GM10248 (cell line): ENCODE measurements at regions not wholly inside any gene's neighbourhood (a gene's known extent, or its start where the extent isn't known, plus 50 kb on each side); places are given as distances from the start of the nearest gene placed in this dataset.

Experiments
- CTCF ChIA-PET: fragments of 300-600 bp; sonication (Branson Sonifier 250); formaldehyde crosslinking; extraction: SDS; loops from one replicate; lab custom pipeline; 2021; ENCODE audit warnings: antibody characterized with exemption; lab: Yijun Ruan, JAX
- POLR2A ChIA-PET: fragments of 350-650 bp; sonication (Branson Sonifier 250); formaldehyde crosslinking; extraction: SDS; loops from one replicate; lab custom pipeline; 2020; ENCODE audit warnings: antibody characterized with exemption; lab: Yijun Ruan, JAX
- DNase-seq: peaks from one replicate; pipeline ENCODE4 v3.0.0; 2012; ENCODE audit errors: extremely low spot score
- TF ChIP-seq, protein P1 (sequence below): IDR thresholded peaks from 2 replicates; pipeline ENCODE4 v1.5.1; 2012; ENCODE audit warnings: mild to moderate bottlenecking, low read depth; ENCODE audit errors: extremely low read depth, missing control alignments, control extremely low read depth

DNA sequence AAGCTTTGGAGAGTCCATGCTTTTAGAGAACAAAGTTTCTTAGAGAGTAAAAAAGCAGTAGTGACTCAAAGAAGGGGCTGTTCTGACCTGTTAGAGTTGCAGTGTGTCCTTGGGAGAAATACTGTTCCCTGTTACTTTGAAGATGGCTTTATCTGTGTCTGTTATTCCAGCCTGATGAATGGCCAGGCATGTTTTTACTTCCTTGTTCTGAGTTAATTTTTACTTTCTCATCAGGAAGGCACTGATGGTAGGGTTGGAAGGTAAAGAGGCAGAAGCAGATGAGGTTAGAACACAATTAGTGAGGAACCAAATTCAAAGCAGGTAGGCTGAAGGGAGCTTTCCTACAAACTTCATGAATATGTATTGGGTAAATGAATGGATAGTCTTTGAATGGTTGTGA is 138.5 kb upstream of the PRKCQ start:
- ChIA-PET POLR2A (no interaction called here), CTCF (no interaction called here)
- no peak for DNase-seq
- TF ChIP-seq, protein P1, sequence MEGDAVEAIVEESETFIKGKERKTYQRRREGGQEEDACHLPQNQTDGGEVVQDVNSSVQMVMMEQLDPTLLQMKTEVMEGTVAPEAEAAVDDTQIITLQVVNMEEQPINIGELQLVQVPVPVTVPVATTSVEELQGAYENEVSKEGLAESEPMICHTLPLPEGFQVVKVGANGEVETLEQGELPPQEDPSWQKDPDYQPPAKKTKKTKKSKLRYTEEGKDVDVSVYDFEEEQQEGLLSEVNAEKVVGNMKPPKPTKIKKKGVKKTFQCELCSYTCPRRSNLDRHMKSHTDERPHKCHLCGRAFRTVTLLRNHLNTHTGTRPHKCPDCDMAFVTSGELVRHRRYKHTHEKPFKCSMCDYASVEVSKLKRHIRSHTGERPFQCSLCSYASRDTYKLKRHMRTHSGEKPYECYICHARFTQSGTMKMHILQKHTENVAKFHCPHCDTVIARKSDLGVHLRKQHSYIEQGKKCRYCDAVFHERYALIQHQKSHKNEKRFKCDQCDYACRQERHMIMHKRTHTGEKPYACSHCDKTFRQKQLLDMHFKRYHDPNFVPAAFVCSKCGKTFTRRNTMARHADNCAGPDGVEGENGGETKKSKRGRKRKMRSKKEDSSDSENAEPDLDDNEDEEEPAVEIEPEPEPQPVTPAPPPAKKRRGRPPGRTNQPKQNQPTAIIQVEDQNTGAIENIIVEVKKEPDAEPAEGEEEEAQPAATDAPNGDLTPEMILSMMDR = no peak

DNA sequence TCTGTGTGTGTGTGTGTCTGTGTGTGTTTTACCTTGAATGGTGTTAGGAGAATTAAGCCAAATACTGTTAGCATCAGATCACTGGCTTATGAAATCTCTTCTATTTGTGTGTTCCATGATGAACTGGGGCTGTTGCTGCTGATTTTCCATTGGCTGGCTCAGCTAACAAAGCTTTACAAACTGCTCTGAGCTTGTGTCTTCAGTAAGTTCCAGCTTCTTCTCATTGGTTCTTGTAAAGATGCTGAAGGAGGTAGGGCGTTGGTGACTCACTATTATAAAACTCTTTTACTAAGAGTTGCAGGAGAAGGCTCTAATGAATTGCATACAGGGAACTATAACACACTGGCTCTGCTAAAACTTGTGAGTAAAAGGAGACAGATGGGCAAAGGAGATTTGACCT is 136.4 kb upstream of the PRKCQ start:
- CTCF ChIA-PET = interaction anchor here (1.3 to 1.4 kb wide), 2 partner anchors 10 to 16 kb away, joined by 4 read pairs; no protein-coding TSS in a partner anchor

GRCh38 chr10:6713716-6714115 is 133.6 kb upstream of the PRKCQ start:
- TF ChIP-seq, protein P1 = no peak
- ChIA-PET CTCF (no interaction called here), POLR2A (no interaction called here)
- DNase-seq = no peak

More for the DNA sequence above, 136.4 kb upstream of the PRKCQ start:
- DNase-seq = no peak
- TF ChIP-seq, protein P1 = no peak
- POLR2A ChIA-PET = no interaction called here

DNA sequence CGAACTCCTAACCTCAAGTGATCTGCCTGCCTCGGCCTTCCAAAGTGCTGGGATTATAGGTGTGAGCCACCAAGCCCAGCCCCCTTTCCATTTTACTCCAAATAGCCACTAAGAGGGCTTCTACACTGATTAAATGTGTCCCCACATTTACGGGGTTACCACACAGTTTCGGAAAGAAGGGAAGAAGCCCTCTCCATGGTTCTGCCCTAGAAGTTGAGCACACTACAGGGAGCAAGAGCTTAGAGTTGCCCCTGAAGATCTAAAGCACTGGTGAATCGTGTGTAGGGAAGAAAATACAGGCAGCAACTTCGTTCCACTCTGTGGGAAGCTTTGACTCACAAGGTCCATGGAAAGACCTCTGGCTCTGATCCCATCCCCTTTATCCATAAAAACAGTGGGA is 133.0 kb upstream of the PRKCQ start:
- CTCF ChIA-PET = no interaction called here
- POLR2A ChIA-PET = no interaction called here
- TF ChIP-seq, protein P1 = no peak
- no peak for DNase-seq

DNA sequence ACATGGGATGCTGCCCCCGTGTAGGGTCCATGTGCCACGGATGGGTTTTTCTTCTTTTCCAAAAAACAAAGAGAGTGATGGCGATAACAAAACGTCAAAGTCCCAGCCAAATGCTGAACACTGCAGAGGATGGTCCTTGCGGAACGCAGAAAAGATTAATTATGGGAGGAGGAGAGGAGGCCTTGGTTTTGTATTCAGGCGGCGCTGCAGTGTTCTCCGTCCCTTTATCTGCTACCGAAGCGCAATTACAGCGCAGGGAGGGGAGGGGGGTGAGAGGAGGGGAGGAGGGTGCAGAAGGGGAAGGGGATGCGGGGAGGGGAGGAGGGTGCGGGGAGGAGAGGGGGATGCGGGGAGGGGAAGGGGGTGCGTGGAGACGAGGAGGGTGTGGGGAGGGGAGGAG is 131.8 kb upstream of the PRKCQ start:
- POLR2A ChIA-PET = no interaction called here
- CTCF ChIA-PET = interaction anchor here (1.6 kb wide), 1 partner anchor 16 kb away, joined by 4 read pairs; no protein-coding TSS in a partner anchor
- TF ChIP-seq, protein P1 = no peak
- DNase-seq = no peak

- no peak for DNase-seq
- POLR2A ChIA-PET = no interaction called here
- CTCF ChIA-PET = interaction anchor here (1.4 to 1.6 kb wide), 2 partner anchors 14 to 15 kb away, joined by 4 to 5 read pairs; no protein-coding TSS in a partner anchor
- TF ChIP-seq, protein P1 = no peak
Measured at GRCh38 chr10:6711408-6711841, 131.3 kb upstream of the PRKCQ start.

GRCh38 chr10:6707352-6707751 is 127.3 kb upstream of the PRKCQ start:
- no peak for DNase-seq
- TF ChIP-seq, protein P1 = no peak
- POLR2A ChIA-PET = no interaction called here
- CTCF ChIA-PET = no interaction called here
